Effector CD4-positive, alpha-beta T cell (primary cell): ENCODE measurements at regions not wholly inside any gene's neighbourhood (a gene's known extent, or its start where the extent isn't known, plus 50 kb on each side); places are given as distances from the start of the nearest gene placed in this dataset.
"Not testable (repeated sequence)": the region's sequence is repeated elsewhere in the genome, so short reads cannot be mapped to it uniquely, and the experiment has no call there.

Experiments
- DNase-seq: peaks from one replicate; pipeline ENCODE4 v3.0.0-alpha.2; 2020

DNA sequence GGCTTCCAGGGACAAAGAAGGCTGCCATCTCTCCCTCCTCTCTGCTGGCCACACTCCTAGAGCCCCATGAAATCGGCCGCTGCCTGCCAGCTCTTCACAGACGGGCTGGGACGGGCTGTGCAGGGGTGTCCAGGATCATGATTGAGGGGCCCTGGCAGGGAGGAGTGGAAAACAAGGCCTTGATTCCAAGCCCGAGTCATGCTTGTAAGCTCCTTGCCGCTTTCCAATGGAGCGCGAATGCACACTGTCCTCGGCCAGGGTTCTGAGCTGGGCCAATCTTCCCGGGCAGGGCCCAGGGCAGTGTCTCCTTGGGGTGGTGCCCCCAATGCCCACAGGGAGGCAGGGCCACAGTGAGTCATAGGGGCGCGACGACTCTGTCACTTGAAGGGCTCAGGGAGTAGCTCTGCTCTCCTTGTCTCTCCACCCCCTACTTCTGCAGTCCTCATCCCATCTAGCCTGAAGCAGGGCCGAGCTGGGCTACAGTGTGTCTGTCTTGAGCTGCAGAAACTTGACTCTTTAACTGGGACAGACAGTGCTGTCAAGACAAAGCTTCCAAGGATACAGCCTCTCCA lies 186.2 kb upstream of the SVIL start:
- no peak for DNase-seq

DNA sequence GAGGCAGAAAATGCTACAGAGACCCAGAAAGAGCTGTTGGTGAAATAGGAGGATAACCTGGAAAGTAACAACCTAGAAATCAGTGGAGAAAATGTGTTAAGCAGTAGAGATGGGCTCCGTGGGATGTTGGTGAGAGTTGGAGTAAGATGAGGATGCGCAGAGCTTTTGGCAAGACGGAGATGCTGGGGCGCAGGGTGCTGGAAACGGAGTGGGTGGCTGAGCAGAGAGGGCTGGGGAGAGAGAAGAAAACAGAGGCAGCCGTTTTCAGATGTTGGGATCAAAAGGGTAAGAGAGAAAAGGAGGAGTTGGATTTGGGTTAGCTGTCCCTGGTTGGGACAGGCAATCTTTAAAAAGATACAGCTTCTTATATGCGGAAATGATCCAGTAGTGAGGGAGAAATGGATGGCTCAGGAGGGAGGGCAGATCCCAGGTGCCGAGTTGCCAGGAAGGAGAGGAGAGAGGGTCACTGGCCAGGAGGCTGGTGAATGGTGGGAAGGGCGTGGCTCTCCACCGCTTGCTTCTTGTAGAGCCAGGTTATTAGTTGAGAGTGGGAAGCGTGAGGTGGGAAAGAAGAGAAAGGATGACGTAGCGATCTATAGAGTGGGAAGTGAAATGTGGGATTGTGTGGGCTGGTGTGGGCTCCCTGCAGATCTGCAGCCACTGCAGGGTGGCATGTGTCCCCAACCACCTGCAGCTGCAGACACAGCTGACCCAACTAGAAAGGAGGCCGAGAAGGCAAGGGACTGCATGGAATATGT lies 182.2 kb upstream of the SVIL start:
- DNase-seq = no peak

DNA sequence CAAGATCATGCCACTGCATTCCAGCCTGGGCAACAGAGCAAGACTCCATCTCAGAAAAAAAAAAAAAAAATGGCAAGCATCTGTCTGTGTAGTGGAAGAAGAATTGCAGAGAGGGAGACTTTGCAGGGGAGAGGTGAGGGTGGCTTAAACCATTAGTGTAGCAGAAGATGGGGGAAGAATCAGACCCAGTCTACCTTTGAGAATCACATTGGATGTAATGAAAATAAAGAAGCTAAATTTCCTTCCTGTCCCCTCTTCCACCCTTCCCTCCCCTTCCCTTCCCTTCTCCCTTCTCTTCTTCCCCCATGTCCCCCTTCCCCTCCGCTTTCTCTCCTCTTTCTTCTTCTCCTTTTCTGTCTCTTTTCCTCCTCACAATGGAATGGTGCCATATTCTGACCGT lies 180.8 kb upstream of the SVIL start:
- no peak for DNase-seq

DNA sequence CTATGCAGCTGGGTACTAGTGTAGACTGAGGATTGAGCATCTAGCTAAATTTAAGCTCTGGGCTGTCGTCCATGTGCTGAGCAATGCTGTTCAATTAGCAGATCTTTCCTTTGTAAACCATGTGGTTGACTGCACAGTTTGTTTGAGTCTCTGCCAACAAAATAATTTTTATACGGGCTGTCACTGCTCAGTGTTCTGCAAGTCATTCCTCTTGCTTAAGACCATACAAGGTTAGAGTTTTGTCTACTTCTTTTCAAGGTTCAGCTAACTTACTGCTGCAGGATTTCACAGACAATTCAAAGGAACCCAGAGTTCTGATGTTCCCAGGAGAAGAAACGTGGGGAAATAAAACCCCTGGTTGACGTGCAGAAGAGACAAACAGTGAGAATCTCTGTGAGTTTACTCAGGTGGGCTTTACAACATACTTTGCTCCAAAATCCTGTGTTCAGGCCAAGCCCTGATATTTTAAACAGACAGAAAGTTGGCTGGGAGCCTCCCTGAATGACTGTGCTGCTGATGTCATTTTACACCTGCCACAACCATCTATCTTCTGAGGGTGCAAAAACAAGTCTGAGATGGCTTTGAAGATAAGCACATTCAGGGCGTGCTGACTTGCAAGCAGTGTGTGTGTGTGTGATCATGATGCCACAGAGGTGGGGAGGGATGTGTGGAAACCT lies 177.1 kb upstream of the SVIL start:
- DNase-seq = no peak

DNA sequence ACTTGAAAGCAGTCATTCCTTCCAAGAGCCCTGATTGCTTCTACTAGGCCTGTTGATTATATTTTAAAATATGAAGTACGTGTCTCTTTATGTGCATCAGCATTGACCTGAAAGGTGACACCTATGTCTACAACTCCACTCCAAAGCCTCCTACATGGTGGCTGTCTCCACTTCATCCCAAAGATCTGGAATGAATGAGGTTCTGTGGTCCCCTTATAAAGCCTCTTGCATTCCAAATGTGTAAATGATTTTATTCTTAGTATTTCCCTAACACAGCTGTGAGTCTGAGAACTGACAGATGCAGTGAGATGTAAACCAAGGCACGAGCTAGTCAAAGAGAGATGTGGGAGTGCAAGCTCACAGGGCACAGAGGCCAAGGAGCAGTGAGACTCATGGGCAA lies 176.0 kb upstream of the SVIL start:
- no peak for DNase-seq

DNA sequence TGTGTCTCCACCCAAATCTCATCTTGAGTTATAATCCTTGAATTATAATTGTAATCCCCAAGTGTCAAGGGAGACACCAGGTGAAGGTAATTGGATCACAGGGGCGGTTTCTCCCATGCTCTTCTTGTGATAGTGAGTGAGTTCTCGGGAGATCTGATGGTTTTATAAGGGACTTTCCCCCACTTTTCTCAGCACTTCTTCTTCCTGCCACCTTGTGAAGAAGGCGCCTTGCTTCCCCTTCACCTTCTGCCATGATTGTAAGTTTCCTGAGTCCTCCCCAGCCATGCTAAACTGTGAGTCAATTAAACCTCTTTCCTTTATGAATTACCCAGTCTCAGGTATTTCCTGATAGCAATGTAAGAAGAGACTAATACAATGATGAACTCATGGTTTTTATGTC lies 175.5 kb upstream of the SVIL start:
- DNase-seq = not testable (repeated sequence)

DNA sequence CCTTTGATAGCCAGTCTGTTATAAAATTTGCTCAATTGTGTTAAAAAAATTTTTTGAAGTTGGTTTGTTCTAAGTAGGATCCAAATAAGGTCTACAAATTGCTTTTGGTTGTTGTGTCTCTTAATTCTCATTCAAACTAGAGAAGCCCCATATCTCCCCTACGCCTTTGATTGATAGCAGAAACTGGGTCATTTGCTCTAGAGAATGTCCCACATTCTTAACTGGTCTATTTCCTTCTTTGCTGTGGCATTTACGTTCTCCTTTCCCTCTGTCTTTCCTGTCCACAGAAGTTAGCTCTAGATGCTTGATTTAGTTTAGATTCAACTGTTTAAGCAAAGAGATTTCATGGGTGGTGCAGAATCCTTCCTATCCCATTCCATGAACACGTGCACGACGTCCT lies 174.6 kb upstream of the SVIL start:
- no peak for DNase-seq

DNA sequence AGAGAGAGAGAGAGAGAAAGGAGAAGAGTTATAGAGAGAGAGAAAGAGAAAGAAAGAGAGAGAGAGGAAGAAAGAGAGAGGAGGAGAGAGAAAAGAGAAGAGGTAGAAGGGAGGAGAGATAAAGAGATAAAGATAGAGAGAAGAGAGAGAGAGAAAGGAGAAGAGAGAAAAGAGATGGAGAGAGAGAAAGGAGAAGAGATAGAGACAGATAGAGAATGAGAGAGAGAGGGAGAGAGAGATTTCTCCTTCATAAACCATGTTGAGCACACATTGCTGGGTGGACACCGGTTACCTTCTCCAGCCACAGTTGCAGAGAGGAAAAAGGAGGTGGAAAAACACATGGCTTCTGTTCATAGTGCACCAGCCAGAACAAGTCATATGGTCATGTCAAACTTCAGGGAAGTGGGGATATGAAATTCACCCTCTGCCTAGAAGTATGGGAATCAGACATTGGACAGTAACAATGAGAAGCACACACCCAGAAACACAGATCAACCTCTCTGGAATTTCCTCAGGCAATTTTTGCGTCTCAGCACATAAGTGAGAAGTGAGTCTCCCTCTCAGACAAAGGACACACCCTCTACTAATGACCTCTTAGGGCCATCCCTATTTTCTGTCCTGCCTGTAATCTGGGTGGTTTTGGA lies 172.5 kb upstream of the SVIL start:
- DNase-seq = no peak

DNA sequence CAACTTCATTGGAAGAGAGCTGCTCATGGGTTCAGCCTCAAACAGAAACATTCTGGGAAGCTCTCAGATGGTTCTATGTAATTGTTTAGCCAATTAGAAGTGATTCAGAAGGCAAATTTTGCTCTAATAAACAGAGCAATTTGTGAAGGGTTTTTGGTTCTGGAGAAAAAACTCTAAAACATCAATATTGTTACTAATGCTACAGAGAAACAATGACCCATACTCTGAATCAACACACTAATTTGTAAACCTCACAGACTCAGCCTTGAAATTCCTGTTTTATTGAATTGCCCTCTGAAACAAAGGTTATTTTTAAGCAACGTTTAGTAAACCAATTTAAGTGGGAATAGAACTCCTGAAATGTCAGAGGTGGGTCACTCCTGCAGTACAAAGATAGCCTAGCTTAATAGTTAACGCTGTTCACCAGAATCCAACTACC lies 171.6 kb upstream of the SVIL start:
- no peak for DNase-seq

DNA sequence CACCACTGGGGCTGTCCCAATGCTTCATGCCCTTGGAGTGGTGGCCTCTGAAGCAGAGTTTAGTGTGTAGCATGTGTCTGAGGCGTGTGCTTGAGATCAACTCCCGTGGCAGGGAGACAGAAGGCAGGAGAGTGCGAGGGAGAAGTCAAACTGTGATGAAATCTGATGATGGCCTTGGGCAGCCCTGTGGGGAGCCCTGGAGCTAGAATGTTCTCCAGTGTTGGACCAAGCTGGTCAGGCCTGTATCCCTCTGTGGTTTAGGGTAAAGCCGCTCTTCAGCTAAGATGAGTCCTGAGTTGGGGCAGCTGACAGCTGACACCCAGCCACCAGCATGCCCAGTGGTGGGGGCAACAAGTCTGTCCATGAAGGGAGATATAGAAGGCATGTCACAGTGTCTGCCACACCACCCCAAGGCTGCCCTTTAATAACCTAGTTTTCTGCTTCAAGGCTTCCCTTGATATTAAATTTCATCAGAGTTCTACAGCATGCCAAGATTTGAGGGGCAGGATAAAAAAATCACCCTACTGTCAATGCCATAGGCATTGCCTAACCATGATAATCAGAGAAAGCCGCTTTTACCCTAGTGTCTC lies 170.5 kb upstream of the SVIL start:
- DNase-seq = no peak

DNA sequence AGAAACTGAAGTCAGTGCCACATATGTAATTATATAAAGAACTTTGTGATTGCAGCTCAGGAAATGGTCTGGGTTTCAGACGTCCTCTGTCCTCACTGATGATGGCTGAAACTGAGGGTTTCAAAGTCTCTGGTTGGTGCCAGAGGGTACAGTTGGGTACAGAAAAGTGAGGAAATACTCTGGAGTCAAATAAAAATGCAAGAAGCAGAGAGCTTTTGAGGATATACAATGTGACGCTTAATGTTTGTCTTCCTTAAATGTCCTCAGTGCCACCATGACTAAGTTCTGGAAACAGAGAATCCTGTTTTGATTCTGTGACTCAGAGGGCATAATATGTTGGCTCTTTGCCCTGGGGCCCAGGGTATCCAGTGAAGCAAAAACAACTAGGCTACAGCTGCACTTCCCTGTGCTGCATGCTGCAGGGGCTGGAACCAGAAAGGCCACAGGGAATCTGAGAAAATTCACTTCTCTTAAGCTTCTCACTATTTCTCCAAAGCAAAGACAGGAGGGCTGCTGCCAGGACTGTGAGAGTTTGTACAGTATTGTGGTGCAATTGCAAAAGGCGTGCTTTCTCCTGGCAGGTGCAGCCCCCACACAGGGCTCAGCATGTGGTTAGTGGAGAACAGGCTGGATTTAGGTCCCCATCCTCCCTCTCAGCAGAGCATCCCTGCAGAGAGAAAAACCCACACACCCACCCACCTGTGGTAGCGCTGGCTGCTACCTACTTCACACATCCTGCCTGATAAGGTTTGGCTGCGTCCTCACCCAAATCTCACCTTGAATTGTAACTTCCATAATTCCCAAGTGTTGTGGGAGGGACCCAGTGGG lies 169.5 kb upstream of the SVIL start:
- no peak for DNase-seq

DNA sequence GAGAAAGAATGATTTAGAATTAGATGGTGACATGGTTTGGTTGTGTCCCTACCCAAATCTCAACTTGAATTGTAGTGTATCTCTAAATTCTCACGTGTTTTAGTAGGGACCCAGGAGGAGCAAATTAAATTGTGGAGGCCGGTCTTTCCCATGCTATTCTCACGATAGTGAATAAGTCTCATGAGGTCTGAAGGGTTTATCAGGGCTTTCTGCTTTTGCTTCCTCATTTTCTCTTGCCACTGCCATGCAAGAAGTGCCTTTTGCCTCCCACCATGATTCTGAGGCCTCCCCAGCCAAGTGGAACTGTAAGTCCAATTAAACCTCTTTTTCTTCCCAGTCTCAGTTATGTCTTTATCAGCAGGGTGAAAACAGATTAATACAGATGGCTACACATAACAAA lies 167.4 kb upstream of the SVIL start:
- DNase-seq = no peak

DNA sequence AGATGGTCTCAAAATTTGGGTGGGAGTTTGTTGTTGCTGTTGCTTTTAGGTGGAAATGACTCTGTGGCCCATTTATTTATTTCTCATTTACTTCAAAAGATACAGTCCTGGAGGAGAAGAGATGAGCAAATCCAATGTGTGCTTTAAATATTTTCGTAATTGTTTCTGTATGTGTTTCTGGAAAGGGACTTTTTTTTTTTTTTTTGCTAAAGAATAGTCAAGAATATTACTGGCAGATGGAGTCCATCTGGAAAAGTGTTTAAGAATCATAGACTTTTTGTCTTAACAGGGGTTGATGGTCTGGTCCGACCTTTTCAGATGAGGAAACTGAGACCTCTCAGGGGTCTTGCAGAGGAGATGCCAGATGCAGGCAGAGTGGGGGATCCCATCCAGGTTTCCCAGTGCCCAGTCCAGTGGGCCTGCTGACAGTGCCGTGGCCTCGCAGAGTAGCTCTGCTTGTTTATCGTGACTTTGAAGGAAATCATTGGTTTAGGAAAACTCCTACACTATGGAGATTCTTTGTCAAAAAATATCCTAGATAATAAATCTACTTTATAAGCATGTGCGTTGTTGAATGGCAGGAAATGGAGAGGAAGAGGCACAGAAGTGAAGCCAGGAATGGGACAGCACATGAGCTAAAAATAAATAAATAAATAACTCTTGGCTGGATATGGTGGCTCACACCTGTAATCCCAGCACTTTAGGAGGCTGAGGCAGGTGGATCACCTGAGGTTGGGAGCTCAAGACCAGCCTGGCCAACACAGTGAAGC lies 164.3 kb upstream of the SVIL start:
- DNase-seq = no peak

DNA sequence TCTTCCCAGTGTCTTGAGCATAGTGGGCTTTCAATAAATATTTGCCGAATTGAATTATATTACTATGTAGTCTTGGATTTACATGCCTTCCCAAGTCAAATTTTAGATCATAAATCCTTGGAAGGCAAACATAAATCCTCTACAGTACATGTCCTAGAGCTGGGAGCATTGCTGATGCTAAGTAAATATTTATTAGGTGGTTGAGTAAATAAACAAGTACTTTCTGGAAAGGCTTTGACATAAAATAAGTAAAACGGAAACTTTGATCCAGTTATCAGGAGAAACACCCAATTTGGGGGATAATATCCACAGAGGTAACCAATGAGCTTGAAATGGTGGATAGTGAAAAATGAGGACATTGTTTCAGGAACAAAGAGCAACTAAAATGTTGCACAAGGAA lies 162.8 kb upstream of the SVIL start:
- DNase-seq = no peak

DNA sequence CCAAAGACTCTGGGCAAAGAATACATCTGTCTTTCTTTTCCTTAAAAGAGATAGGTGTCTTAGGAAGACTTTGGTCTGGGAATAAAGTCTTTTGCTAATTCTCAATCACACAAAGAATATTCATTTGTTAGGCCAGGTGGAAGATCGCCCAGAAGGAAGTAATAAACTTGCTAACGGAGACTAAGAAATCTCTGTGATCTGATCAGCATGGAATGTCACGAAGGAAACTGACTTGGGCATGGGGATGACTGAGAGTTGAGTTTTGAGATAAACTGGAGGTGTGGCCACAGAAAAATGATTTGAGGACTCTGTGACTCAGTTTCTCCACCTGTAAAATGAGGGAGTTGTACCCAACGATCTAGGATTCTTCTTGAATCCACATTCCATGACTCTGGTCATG lies 161.1 kb upstream of the SVIL start:
- no peak for DNase-seq

DNA sequence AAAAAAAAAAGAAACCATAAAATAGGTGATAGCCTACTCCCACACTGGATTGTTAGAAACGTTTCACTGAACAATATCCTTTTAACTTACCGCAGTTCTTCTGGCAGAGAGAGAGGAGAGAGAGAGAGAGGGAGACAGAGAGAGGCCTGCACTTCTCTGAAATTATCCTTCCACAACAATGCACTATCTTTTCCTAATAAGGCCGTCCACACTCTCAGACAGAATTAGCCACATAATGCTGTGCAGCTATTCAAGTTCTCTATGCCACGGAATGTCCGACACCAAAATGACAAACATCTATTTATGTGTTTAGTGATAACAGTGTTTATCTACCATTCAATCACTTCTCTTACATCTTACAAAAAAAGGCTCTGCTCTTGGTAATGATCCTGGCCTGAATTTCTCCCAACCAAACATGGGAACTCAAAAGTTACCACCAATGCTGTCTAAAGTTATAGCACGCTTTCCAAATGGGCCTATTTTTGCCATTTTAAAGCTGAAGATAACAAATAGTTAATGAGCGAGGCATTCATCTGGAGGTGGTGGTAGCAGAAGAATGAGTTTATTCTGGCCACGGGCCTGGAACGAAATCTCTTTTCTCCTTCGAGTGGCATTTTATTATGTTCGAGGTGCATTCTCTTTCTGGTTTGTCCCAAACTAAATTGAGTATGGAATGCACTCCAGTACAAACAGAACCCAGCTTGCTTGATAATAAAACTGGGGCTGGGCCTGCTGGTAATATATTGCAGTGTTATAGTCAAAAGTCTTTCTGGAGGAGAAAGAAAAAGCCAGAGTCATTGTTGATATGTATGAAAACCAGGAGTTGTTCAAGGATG lies 160.2 kb upstream of the SVIL start:
- DNase-seq = no peak

DNA sequence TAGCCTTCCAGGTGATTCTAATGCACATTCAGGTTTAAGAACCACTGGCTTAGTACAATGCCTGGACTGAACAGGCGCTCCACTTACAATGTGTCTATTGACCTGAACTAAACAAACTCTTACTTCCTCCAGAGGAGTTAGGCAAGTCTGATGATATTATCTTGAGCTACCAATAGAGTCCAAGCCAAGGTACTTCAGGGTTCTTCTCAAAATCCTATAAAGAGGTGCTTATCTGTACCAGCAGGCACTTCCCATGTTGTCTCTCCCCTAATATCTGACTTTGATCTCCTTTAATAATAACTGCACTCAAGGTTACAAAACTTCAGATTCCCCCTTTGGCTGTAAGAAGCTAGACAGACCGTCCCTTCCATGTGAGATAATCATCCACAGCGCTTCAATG lies 157.0 kb upstream of the SVIL start:
- no peak for DNase-seq

DNA sequence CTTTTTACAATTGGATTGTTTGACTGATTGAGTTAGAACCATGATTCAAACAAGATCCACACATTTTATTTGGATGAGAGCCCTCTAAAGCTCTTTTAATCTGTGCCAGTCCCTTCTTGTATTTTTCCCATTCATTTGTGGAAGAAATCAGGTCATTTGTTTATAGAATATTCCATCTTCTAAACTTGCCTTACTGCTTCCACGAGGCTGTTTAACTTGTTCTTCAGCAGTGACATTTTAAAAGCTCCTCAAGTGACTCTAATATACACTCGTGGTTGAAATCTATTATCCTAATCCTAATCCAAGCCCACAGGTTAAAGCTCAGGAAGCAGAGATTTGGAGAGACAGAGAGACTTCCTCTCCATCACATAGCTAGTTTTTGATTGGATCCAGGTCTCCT lies 155.4 kb upstream of the SVIL start:
- DNase-seq = no peak

DNA sequence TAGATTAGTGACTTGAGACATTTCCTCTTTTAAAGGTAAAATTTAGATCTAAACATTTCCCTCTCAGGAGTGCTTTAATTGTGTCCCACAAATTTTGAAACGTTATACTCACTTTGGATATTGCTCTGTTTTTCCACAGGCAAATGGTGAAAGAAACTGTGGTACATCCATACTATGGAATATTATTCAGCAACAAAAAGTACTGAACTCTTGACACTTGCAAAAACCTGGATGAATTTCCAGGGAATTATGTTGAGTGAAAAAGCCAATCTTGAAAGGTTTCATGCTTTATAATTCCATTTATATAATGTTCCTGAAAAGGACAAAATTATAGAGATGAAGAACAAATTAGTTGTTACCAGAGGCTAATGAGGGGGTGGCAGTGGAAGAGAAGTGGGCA lies 153.3 kb upstream of the SVIL start:
- DNase-seq = no peak

DNA sequence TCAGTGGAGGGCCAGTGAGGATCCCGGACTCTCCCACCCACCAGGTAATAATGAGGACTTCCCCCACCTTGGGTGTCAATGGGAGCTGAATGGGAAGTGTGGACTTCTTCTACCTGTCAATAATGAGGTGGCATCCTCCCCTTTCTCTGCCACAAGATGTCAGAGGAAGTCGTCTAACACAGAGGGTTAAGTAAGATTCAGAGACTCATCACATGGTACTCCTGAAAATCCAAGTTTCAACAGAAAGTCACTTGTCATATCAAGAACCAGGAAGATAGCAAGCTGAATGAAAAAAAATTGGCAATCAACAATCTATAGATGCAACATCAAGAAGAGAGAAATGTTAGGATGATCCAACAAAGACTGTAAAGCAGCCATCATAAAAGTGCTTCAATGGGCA lies 150.9 kb upstream of the SVIL start:
- no peak for DNase-seq
